HEK293T (cell line): ENCODE measurements at regions not wholly inside any gene's neighbourhood (a gene's known extent, or its start where the extent isn't known, plus 50 kb on each side); places are given as distances from the start of the nearest gene placed in this dataset.
"Not testable (repeated sequence)": the region's sequence is repeated elsewhere in the genome, so short reads cannot be mapped to it uniquely, and the experiment has no call there.

Experiments used
- ARNT ChIP-seq: fragments of 450-650 bp; IDR thresholded peaks from 2 replicates; pipeline ENCODE4 v1.6.1; 2017; ENCODE audit warnings: mild to moderate bottlenecking
- BHLHE40 ChIP-seq: fragments of 450-650 bp; IDR thresholded peaks from 2 replicates; pipeline ENCODE4 v1.6.1; 2016; ENCODE audit warnings: mild to moderate bottlenecking, moderate library complexity, borderline replicate concordance
- CTBP1 ChIP-seq: fragments of 450-650 bp; IDR thresholded peaks from 2 replicates; pipeline ENCODE4 v1.6.1; 2016; ENCODE audit warnings: borderline replicate concordance
- ELF4 ChIP-seq: fragments of 450-650 bp; IDR thresholded peaks from 2 replicates; pipeline ENCODE4 v1.6.1; 2017; ENCODE audit warnings: antibody characterized with exemption
- FOXA1 ChIP-seq: fragments of 450-650 bp; IDR thresholded peaks from 2 replicates; pipeline ENCODE4 v1.6.1; 2016; ENCODE audit warnings: mild to moderate bottlenecking
- FOXK2 ChIP-seq: fragments of 450-650 bp; IDR thresholded peaks from 2 replicates; pipeline ENCODE4 v1.6.1; 2016; ENCODE audit warnings: mild to moderate bottlenecking
- FOXM1 ChIP-seq: fragments of 450-650 bp; IDR thresholded peaks from 2 replicates; pipeline ENCODE4 v1.6.1; 2017; ENCODE audit warnings: mild to moderate bottlenecking, borderline replicate concordance
- HDGF ChIP-seq: fragments of 450-650 bp; IDR thresholded peaks from 2 replicates; pipeline ENCODE4 v1.6.1; 2017; ENCODE audit warnings: antibody characterized with exemption, borderline replicate concordance
- L3MBTL2 ChIP-seq: fragments of 450-650 bp; conservative IDR thresholded peaks from 2 replicates; pipeline ENCODE4 v1.6.1; 2016; ENCODE audit warnings: mild to moderate bottlenecking
- NFRKB ChIP-seq: fragments of 450-650 bp; IDR thresholded peaks from 2 replicates; pipeline ENCODE4 v1.6.1; 2016; ENCODE audit warnings: mild to moderate bottlenecking, moderate library complexity
- PKNOX1 ChIP-seq: fragments of 450-650 bp; IDR thresholded peaks from 2 replicates; pipeline ENCODE4 v1.6.1; 2016
- SP1 ChIP-seq: fragments of 450-650 bp; IDR thresholded peaks from 2 replicates; pipeline ENCODE4 v1.6.1; 2017
- ZNF384 ChIP-seq: fragments of 450-650 bp; IDR thresholded peaks from 2 replicates; pipeline ENCODE4 v1.6.1; 2016

- not testable (repeated sequence) for TF ChIP-seq FOXK2, FOXA1, SP1, FOXM1, ZNF384, ELF4, BHLHE40, PKNOX1, NFRKB, HDGF, L3MBTL2, ARNT, CTBP1
These were observed 4147.2 kb upstream of the TPTE start for GRCh38 chr21:6374232-6374631.
